ENCODE measurements at regions not wholly inside any gene's neighbourhood (a gene's known extent, or its start where the extent isn't known, plus 50 kb on each side); places are given as distances from the start of the nearest gene placed in this dataset.

DNA sequence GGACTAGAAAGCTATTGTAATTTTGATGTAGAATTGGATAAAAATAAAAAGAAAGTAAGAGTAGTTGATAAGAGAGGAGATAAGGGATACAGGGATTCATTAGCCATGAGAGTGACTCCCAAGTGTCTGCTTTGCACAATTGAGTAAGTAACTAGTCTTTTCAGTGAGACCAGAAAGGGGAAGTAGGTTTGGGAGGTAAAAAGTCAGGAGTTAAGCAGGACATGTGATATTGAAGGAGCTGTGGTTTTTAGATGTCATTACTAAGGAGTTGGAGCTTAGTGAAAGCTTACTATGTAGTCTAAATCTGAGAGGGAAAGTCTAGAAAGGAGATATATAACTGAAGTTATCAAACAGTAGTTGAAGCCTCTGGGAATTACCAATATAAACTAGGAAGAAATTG lies 93.4 kb downstream of the SLC5A7 start:
- no peak for DNase-seq (ENCODE audit: low read depth)
- TF ChIP-seq, protein P1, sequence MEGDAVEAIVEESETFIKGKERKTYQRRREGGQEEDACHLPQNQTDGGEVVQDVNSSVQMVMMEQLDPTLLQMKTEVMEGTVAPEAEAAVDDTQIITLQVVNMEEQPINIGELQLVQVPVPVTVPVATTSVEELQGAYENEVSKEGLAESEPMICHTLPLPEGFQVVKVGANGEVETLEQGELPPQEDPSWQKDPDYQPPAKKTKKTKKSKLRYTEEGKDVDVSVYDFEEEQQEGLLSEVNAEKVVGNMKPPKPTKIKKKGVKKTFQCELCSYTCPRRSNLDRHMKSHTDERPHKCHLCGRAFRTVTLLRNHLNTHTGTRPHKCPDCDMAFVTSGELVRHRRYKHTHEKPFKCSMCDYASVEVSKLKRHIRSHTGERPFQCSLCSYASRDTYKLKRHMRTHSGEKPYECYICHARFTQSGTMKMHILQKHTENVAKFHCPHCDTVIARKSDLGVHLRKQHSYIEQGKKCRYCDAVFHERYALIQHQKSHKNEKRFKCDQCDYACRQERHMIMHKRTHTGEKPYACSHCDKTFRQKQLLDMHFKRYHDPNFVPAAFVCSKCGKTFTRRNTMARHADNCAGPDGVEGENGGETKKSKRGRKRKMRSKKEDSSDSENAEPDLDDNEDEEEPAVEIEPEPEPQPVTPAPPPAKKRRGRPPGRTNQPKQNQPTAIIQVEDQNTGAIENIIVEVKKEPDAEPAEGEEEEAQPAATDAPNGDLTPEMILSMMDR (conservative IDR thresholded peaks at IDR 0.05; ENCODE audit: low read depth, low read length) = no peak
- no peak overlapping the region for H3K4me3 ChIP-seq (ENCODE audit: low read depth, low read length)

DNA sequence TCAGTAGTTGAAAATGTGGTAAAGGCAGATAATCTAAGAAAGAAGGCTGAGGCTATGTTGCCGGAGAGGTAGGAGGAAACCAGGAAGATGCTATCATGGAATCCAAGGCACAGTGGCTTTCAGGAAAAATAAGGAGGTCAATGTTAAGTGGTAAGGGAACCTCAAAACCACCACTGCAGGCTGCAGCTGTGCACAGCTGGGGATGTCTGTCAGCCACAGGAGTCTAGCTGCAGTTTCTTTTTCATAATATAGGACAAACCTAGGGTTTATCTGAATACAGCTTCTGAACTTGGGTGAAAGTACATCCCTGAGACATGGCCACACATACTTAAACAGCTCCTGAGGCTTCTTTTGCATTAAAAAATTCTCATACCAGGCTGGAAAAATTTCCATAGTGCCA lies 93.9 kb downstream of the SLC5A7 start:
- H3K4me3 ChIP-seq (ENCODE audit: low read depth, low read length) = no peak overlapping the region
- DNase-seq (ENCODE audit: low read depth) = no peak
- TF ChIP-seq, protein P1 (conservative IDR thresholded peaks at IDR 0.05; ENCODE audit: low read depth, low read length) = no peak

DNA sequence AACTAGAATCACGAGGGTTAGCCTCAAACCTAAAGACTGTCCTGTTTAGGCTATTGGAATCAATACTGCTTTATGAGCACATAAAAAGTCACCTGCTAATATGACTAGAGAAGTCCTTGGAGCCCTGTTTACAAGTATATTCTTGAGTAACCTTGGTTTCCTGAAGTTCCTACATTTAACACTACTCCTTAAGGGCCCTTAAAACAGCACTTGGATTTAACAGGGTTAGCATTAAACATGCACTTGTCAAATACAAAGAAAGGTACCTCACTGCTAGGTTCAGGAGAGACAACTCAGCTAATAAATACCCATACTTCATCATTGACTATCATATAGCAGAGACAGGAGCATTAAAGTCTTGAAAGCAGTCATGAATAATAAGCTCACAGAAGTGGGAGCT lies 96.7 kb downstream of the SLC5A7 start:
- H3K4me3 ChIP-seq (ENCODE audit: low read depth, low read length) = no peak overlapping the region
- no peak for DNase-seq (ENCODE audit: low read depth)
- TF ChIP-seq, protein P1 (conservative IDR thresholded peaks at IDR 0.05; ENCODE audit: low read depth, low read length) = no peak

DNA sequence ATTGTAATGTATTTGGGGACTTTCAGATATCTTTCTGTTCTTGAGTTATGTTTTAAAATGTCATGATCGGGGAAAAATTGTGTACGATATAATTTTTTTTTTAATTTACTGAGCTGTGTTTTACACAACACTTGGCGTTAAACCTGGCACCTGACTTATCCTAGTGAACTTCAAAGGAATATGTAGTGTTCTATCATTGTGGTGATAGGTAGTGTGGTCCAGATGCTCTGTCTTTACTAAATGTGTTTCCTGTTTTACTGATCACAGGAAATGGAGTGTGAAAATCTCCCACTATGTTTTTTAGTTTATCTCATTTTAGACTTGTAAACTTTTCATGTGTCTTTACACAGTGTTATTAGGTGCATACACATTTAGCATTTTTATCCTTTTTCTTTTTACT lies 98.0 kb downstream of the SLC5A7 start:
- TF ChIP-seq, protein P1 (conservative IDR thresholded peaks at IDR 0.05; ENCODE audit: low read depth, low read length) = no peak
- H3K4me3 ChIP-seq (ENCODE audit: low read depth, low read length) = no peak overlapping the region
- DNase-seq (ENCODE audit: low read depth) = no peak

DNA sequence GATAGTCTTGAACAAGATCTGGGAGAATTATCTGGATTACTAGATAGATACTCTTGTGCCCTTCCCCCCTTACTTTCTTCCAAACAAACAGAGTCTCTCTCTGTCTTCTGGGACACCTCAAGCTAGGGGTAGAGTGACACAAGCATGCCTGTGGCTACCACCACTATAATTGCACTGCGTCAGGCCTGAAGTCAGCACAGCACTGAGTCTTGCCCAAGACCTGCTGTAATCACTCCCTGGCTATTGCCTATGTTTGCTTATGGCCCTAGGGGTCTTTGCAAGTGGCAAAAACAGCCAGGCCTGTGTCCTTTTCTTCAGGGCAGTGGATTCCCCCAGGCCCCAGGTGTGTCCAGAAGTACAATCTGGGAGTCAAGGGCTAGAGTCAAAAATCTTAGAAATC lies 106.6 kb downstream of the SLC5A7 start:
- H3K4me3 ChIP-seq (ENCODE audit: low read depth, low read length) = no peak overlapping the region
- DNase-seq (ENCODE audit: low read depth) = no peak
- TF ChIP-seq, protein P1 (conservative IDR thresholded peaks at IDR 0.05; ENCODE audit: low read depth, low read length) = no peak

DNA sequence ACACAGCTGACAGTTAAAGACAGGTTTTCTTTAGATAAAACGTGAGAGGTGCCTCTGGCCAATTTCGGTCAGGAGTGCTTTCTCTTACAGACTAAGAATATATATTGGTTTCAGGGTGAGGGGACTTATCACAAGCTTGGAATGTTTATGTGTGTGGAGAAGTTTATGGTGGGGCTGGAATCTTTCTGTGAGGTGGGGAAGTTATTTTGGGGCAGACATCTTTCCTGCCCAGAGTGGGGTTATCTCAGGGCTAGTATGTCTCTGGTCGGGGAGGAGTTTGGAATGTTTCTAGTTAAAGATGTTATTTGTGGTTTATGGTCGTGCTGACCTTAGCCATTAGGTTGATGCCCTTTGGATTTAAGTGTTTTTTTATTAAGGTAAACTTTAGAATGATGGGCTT lies 115.2 kb downstream of the SLC5A7 start:
- TF ChIP-seq, protein P1 (conservative IDR thresholded peaks at IDR 0.05; ENCODE audit: low read depth, low read length) = no peak
- no peak for DNase-seq (ENCODE audit: low read depth)
- H3K4me3 ChIP-seq (ENCODE audit: low read depth, low read length) = no peak overlapping the region

DNA sequence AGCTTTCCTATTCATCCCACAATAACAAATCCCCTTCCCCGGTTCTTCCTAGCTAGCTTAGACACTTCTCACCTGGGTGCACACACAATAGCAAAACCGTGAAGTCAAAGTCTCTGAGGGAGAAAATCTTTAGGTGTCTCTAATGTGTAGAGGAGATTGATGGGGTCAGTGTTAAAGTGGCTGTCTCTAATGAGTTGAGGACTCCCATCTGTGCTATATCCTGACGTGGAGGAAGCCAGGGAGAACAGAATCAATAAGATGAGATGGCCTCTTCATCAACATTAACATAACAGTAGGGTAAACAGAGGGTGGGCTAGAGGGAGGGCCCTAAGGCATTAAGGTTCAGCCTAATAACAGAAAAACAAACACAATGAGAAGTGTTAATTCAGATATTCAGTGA lies 120.4 kb downstream of the SLC5A7 start:
- no peak overlapping the region for H3K4me3 ChIP-seq (ENCODE audit: low read depth, low read length)
- no peak for DNase-seq (ENCODE audit: low read depth)
- TF ChIP-seq, protein P1 (conservative IDR thresholded peaks at IDR 0.05; ENCODE audit: low read depth, low read length) = no peak
